Ectodermal cell (in vitro differentiated cells): ENCODE measurements at regions not wholly inside any gene's neighbourhood (a gene's known extent, or its start where the extent isn't known, plus 50 kb on each side); places are given as distances from the start of the nearest gene placed in this dataset.
"Not testable (repeated sequence)": the region's sequence is repeated elsewhere in the genome, so short reads cannot be mapped to it uniquely, and the experiment has no call there.

Source experiments
- H3K27ac ChIP-seq: 2 replicates; pipeline ENCODE4 v1.7.0; 2013; ENCODE audit warnings: mild to moderate bottlenecking, low read depth, low read length; ENCODE audit not compliant: insufficient read depth, poor library complexity, severe bottlenecking
- H3K27me3 ChIP-seq: 2 replicates; pipeline ENCODE4 v1.7.0; 2013; ENCODE audit warnings: mild to moderate bottlenecking, low read length; ENCODE audit not compliant: insufficient read depth, control insufficient read depth, poor library complexity, severe bottlenecking
- H3K36me3 ChIP-seq: one replicate; pipeline ENCODE4 v1.7.0; 2013; ENCODE audit warnings: low read length; ENCODE audit not compliant: control insufficient read depth, insufficient read depth
- H3K4me1 ChIP-seq: one replicate; pipeline ENCODE4 v1.7.0; 2013; ENCODE audit warnings: low read length; ENCODE audit not compliant: control insufficient read depth, insufficient read depth
- H3K4me3 ChIP-seq: 2 replicates; pipeline ENCODE4 v1.7.0; 2013; ENCODE audit warnings: low read depth, low read length, control low read depth; ENCODE audit not compliant: insufficient read depth
- H3K9me3 ChIP-seq: 2 replicates; pipeline ENCODE4 v1.7.0; 2013; ENCODE audit warnings: mild to moderate bottlenecking, low read length, moderate library complexity; ENCODE audit not compliant: control insufficient read depth
- WGBS, 2 experiments: methylation state at CpG; one replicate each; pipeline ENCODE4 v1.1.7; 2013; ENCODE audit warnings: missing lambda C conversion rate in 2 of 2; 5-methylcytosine and 5-hydroxymethylcytosine counted together

GRCh38 chr15:98083203-98083910 lies 122.9 kb downstream of the ARRDC4 start:
- no peaks in the 10 kb centered on the region for H3K36me3 ChIP-seq
- 87 to 89% methylated on average over 14 of the region's 14 CpGs for WGBS, 2 experiments
- H3K4me3 ChIP-seq: no peak overlapping the region
- no peaks in the 10 kb centered on the region for H3K4me1 ChIP-seq
- no peaks in the 10 kb centered on the region for H3K9me3 ChIP-seq
- H3K27ac ChIP-seq: no peak overlapping the region
- no peaks in the 10 kb centered on the region for H3K27me3 ChIP-seq

GRCh38 chr15:98085003-98085639 lies 124.6 kb downstream of the ARRDC4 start:
- Histone ChIP-seq H3K27ac (no peak overlapping the region), H3K36me3 (no peaks in the 10 kb centered on the region), H3K4me3 (no peak overlapping the region), H3K9me3 (no peaks in the 10 kb centered on the region), H3K4me1 (no peaks in the 10 kb centered on the region), H3K27me3 (no peaks in the 10 kb centered on the region)
- 3 to 7% methylated on average over 2 of the region's 2 CpGs for WGBS, 2 experiments

DNA sequence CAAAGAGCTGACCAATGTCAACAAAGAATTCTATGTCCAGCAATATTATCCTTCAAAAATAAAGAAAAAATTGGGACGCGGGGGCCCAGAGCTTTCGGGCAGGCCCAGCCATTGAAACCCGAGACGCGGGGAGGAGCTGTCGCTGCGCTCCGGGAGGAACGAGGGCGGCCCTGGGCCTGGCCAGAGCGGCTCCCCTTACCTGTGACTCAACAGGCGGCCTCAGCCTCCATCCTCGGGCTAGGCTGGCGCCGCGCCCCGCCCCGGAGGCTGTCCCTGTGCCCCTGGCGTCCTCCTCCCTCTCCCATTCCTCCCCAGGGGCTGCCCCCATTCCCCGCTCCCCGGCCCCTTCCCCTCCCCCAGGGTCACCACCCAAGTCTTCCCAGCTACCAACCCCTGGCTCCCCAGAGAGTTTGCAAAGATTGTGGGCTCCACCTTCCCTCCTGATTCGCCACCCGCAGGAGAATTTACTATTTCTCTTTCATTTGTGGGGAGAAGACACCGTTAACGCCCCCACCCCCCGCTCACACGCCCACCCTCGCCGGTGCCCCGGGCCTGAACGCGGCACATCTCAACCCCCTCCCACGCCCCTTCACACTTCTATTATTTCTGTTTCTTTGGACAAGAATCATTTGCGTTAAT lies 127.9 kb downstream of the ARRDC4 start:
- not testable (repeated sequence) for H3K4me1 ChIP-seq, H3K27ac ChIP-seq, H3K36me3 ChIP-seq, H3K27me3 ChIP-seq, H3K4me3 ChIP-seq, H3K9me3 ChIP-seq
- 89 to 93% methylated on average over 15 to 20 of the region's 35 CpGs for WGBS, 2 experiments

- WGBS, 2 experiments: 95 to 98% methylated on average over 3 of the region's 9 CpGs
- H3K9me3 ChIP-seq, H3K36me3 ChIP-seq, H3K27ac ChIP-seq, H3K27me3 ChIP-seq, H3K4me1 ChIP-seq, H3K4me3 ChIP-seq: not testable (repeated sequence)
These were observed 128.8 kb downstream of the ARRDC4 start for GRCh38 chr15:98089352-98089751.

DNA sequence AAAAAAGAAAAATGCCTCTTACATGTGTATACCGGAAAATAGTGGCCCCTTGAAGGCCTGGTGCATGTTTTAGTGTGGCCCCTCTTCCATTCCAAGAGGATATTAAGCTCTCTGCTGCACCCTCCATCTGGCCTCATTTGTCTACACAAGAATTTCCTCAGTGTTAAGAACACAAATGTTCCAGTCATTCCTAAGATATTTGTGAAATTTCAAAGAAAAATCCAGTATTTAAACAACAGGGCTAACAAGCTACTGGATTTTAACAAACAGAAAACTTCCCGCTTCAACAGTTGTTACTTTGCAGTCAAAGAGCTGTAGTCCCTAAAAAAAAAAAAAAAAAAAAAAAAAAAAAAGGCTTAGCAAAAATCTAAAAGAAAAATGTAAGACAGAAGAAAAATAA lies 137.5 kb downstream of the ARRDC4 start:
- H3K27ac ChIP-seq, H3K27me3 ChIP-seq, H3K4me1 ChIP-seq, H3K36me3 ChIP-seq, H3K9me3 ChIP-seq, H3K4me3 ChIP-seq: not testable (repeated sequence)
- 63 to 83% methylated on average over 1 of the region's 2 CpGs for WGBS, 2 experiments

DNA sequence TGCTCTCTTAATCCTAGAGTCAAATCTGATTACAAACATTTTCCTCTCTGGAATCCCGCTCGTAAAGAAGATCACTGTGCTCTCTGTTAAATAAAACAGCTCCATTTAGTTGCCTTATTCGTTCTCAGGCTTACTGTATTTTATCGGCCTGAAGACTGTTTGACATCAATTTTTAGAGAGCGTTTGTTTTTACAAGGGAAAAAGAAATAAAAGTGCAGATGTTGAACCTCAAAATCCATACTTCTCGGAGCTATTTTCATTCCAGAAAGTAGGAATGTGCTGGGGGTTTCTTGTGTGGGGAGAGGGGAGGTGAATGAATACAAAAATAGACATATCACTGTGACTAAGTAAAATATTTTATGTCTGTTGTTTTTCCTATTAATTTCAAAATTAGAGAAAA lies 140.1 kb downstream of the ARRDC4 start:
- not testable (repeated sequence) for H3K27ac ChIP-seq, H3K36me3 ChIP-seq, H3K4me1 ChIP-seq, H3K4me3 ChIP-seq, H3K27me3 ChIP-seq, H3K9me3 ChIP-seq
- WGBS, 2 experiments: 96 to 97% methylated on average over 6 of the region's 6 CpGs

DNA sequence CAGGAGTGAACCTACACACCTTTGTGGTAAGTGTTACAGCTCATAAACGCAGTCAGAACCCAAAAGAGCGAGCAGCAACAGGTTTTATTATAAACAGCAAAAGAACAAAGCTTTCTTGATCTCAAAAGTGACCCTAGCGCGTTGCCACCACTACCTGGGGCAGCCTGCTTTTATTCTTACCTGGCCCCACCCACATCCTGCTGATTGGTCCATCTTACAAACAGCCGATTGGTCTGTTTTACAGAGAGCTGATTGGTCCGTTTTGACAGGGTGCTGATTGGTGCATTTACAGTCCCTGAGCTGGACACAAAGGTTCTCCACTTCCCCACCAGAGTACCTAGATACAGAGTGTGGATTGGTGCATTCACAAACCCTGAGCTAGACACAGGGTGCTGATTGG lies 143.1 kb downstream of the ARRDC4 start:
- H3K36me3 ChIP-seq: no peaks in the 10 kb centered on the region
- H3K9me3 ChIP-seq: no peaks in the 10 kb centered on the region
- no peaks in the 10 kb centered on the region for H3K4me1 ChIP-seq
- no peaks in the 10 kb centered on the region for H3K27me3 ChIP-seq
- H3K4me3 ChIP-seq: no peak overlapping the region
- no peak overlapping the region for H3K27ac ChIP-seq
- WGBS, 2 experiments: 95 to 97% methylated on average over 6 of the region's 6 CpGs

GRCh38 chr15:98104386-98105151 lies 144.1 kb downstream of the ARRDC4 start:
- H3K36me3 ChIP-seq, H3K27ac ChIP-seq, H3K4me1 ChIP-seq, H3K4me3 ChIP-seq, H3K9me3 ChIP-seq, H3K27me3 ChIP-seq: not testable (repeated sequence)
- WGBS, 2 experiments: 95 to 96% methylated on average over 51 to 52 of the region's 53 CpGs

GRCh38 chr15:98106615-98107194 lies 146.2 kb downstream of the ARRDC4 start:
- H3K4me3 ChIP-seq: not testable (repeated sequence)
- 91 to 95% methylated on average over 5 to 10 of the region's 10 CpGs for WGBS, 2 experiments

DNA sequence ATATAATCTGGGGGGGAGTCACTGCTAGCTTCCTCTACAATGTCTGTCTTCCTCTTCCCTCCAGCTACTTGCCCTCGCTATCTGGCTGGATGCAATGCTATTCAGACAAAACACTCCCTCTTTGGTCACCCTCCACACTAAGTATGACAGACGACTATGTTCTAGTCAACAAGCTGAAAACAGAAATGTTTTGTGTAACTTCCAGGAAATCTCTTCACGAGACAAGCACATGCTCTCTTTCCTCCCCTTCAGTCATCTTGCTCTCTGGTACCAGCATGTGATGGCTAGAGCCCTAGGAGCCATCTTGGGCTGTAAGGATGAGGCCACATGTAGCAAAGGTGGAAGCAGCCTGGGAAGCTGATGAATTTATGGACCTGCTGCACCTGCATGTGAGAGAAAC lies 151.3 kb downstream of the ARRDC4 start:
- H3K4me1 ChIP-seq: no peaks in the 10 kb centered on the region
- 85 to 91% methylated on average over 3 of the region's 3 CpGs for WGBS, 2 experiments
- H3K4me3 ChIP-seq: no peak overlapping the region
- H3K9me3 ChIP-seq: no peaks in the 10 kb centered on the region
- H3K36me3 ChIP-seq: no peaks in the 10 kb centered on the region
- H3K27ac ChIP-seq: no peak overlapping the region
- no peaks in the 10 kb centered on the region for H3K27me3 ChIP-seq

More at GRCh38 chr15:98106615-98107194, 146.2 kb downstream of the ARRDC4 start:
- not testable (repeated sequence) for H3K27ac ChIP-seq, H3K4me1 ChIP-seq, H3K36me3 ChIP-seq, H3K27me3 ChIP-seq, H3K9me3 ChIP-seq
